ENCODE measurements at regions not wholly inside any gene's neighbourhood (a gene's known extent, or its start where the extent isn't known, plus 50 kb on each side); places are given as distances from the start of the nearest gene placed in this dataset.

GRCh38 chr7:68429411-68430117, 1168.7 kb upstream of the AUTS2 start:
- Mint-ChIP-seq H3K9me3 (peaks cover 65% of the 10 kb centered on the region), H3K27me3 (ENCODE audit: low read depth) (no peaks in the 10 kb centered on the region), H3K4me1 (ENCODE audit: low read depth) (no peaks in the 10 kb centered on the region), H3K27ac (no peak overlapping the region), H3K4me3 (no peak overlapping the region), H3K36me3 (ENCODE audit: low read depth) (peaks cover 2% of the 10 kb centered on the region)
- DNase-seq (ENCODE audit: low spot score): no peak

- peaks cover 62% of the 10 kb centered on the region for H3K9me3 Mint-ChIP-seq
- no peaks in the 10 kb centered on the region for H3K4me1 Mint-ChIP-seq (ENCODE audit: low read depth)
- DNase-seq (ENCODE audit: low spot score): no peak
- H3K27me3 Mint-ChIP-seq (ENCODE audit: low read depth): no peaks in the 10 kb centered on the region
- no peak overlapping the region for H3K4me3 Mint-ChIP-seq
- H3K36me3 Mint-ChIP-seq (ENCODE audit: low read depth): no peaks in the 10 kb centered on the region
- H3K27ac Mint-ChIP-seq: no peak overlapping the region
Observed at GRCh38 chr7:68432585-68432984, 1165.7 kb upstream of the AUTS2 start.

- no peak overlapping the region for H3K4me3 Mint-ChIP-seq
- H3K27ac Mint-ChIP-seq: no peak overlapping the region
Observed at GRCh38 chr7:68433462-68434070, 1164.7 kb upstream of the AUTS2 start.

GRCh38 chr7:68434857-68435256, 1163.4 kb upstream of the AUTS2 start:
- no peaks in the 10 kb centered on the region for H3K27me3 Mint-ChIP-seq (ENCODE audit: low read depth)
- H3K27ac Mint-ChIP-seq: no peak overlapping the region
- H3K4me1 Mint-ChIP-seq (ENCODE audit: low read depth): no peaks in the 10 kb centered on the region
- H3K9me3 Mint-ChIP-seq: peaks cover 56% of the 10 kb centered on the region
- no peaks in the 10 kb centered on the region for H3K36me3 Mint-ChIP-seq (ENCODE audit: low read depth)
- H3K4me3 Mint-ChIP-seq: no peak overlapping the region
- no peak for DNase-seq (ENCODE audit: low spot score)

More at GRCh38 chr7:68433462-68434070, 1164.7 kb upstream of the AUTS2 start:
- H3K27me3 Mint-ChIP-seq (ENCODE audit: low read depth): no peaks in the 10 kb centered on the region
- H3K4me1 Mint-ChIP-seq (ENCODE audit: low read depth): no peaks in the 10 kb centered on the region
- H3K9me3 Mint-ChIP-seq: peaks cover 61% of the 10 kb centered on the region
- no peak for DNase-seq (ENCODE audit: low spot score)
- H3K36me3 Mint-ChIP-seq (ENCODE audit: low read depth): no peaks in the 10 kb centered on the region

DNA sequence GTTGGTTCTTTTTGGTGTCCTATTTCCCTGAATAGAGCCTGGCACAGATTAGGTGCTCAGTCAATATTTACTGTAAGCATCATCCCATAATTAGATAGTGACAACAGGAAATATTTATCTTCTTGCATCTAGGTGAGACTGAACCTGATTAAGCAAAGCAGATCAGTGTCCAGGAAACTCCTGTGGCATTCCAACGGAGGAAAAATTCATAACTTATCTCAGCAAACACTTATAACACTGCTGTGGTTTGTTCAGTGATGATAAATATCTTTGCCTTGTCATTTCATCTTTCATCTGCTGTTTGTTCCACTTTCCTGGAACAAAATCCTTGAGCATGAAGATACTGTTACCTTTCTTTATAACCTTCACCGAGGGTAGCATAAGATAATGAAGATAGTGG, 1160.3 kb upstream of the AUTS2 start:
- Mint-ChIP-seq H3K4me3 (no peak overlapping the region), H3K27ac (no peak overlapping the region), H3K9me3 (peaks cover 43% of the 10 kb centered on the region), H3K27me3 (ENCODE audit: low read depth) (no peaks in the 10 kb centered on the region), H3K4me1 (ENCODE audit: low read depth) (no peaks in the 10 kb centered on the region), H3K36me3 (ENCODE audit: low read depth) (no peaks in the 10 kb centered on the region)
- DNase-seq (ENCODE audit: low spot score): no peak

- Mint-ChIP-seq H3K27me3 (ENCODE audit: low read depth) (no peaks in the 10 kb centered on the region), H3K9me3 (peaks cover 42% of the 10 kb centered on the region), H3K4me1 (ENCODE audit: low read depth) (no peaks in the 10 kb centered on the region), H3K27ac (no peak overlapping the region), H3K4me3 (no peak overlapping the region), H3K36me3 (ENCODE audit: low read depth) (no peaks in the 10 kb centered on the region)
- DNase-seq (ENCODE audit: low spot score): no peak
Observed at GRCh38 chr7:68438811-68439210, 1159.5 kb upstream of the AUTS2 start.

GRCh38 chr7:68439897-68440296, 1158.4 kb upstream of the AUTS2 start:
- no peaks in the 10 kb centered on the region for H3K27me3 Mint-ChIP-seq (ENCODE audit: low read depth)
- H3K36me3 Mint-ChIP-seq (ENCODE audit: low read depth): no peaks in the 10 kb centered on the region
- DNase-seq (ENCODE audit: low spot score): no peak
- no peak overlapping the region for H3K27ac Mint-ChIP-seq
- H3K9me3 Mint-ChIP-seq: peaks cover 47% of the 10 kb centered on the region
- no peak overlapping the region for H3K4me3 Mint-ChIP-seq
- H3K4me1 Mint-ChIP-seq (ENCODE audit: low read depth): no peaks in the 10 kb centered on the region

GRCh38 chr7:68440866-68441265, 1157.4 kb upstream of the AUTS2 start:
- DNase-seq (ENCODE audit: low spot score): peak; percentile 3
- Mint-ChIP-seq H3K36me3 (ENCODE audit: low read depth) (no peaks in the 10 kb centered on the region), H3K4me3 (no peak overlapping the region), H3K27ac (no peak overlapping the region), H3K4me1 (ENCODE audit: low read depth) (no peaks in the 10 kb centered on the region), H3K9me3 (peaks cover 54% of the 10 kb centered on the region), H3K27me3 (ENCODE audit: low read depth) (no peaks in the 10 kb centered on the region)

GRCh38 chr7:68441645-68442044, 1156.6 kb upstream of the AUTS2 start:
- H3K27ac Mint-ChIP-seq: no peak overlapping the region
- H3K4me1 Mint-ChIP-seq (ENCODE audit: low read depth): no peaks in the 10 kb centered on the region
- no peak for DNase-seq (ENCODE audit: low spot score)
- no peaks in the 10 kb centered on the region for H3K36me3 Mint-ChIP-seq (ENCODE audit: low read depth)
- no peak overlapping the region for H3K4me3 Mint-ChIP-seq
- no peaks in the 10 kb centered on the region for H3K27me3 Mint-ChIP-seq (ENCODE audit: low read depth)
- peaks cover 57% of the 10 kb centered on the region for H3K9me3 Mint-ChIP-seq

GRCh38 chr7:68442931-68443631, 1155.2 kb upstream of the AUTS2 start:
- Mint-ChIP-seq H3K9me3 (peaks cover 52% of the 10 kb centered on the region), H3K27ac (no peak overlapping the region), H3K36me3 (ENCODE audit: low read depth) (no peaks in the 10 kb centered on the region), H3K4me3 (no peak overlapping the region), H3K4me1 (ENCODE audit: low read depth) (no peaks in the 10 kb centered on the region), H3K27me3 (ENCODE audit: low read depth) (no peaks in the 10 kb centered on the region)
- DNase-seq (ENCODE audit: low spot score): no peak

- Mint-ChIP-seq H3K4me1 (ENCODE audit: low read depth) (no peaks in the 10 kb centered on the region), H3K27me3 (ENCODE audit: low read depth) (no peaks in the 10 kb centered on the region), H3K27ac (no peak overlapping the region), H3K4me3 (no peak overlapping the region), H3K36me3 (ENCODE audit: low read depth) (no peaks in the 10 kb centered on the region), H3K9me3 (peaks cover 57% of the 10 kb centered on the region)
- no peak for DNase-seq (ENCODE audit: low spot score)
Observed at GRCh38 chr7:68444042-68444441, 1154.2 kb upstream of the AUTS2 start.

- Mint-ChIP-seq H3K4me3 (no peak overlapping the region), H3K27me3 (ENCODE audit: low read depth) (no peaks in the 10 kb centered on the region), H3K27ac (no peak overlapping the region), H3K4me1 (ENCODE audit: low read depth) (no peaks in the 10 kb centered on the region), H3K9me3 (peaks cover 65% of the 10 kb centered on the region), H3K36me3 (ENCODE audit: low read depth) (no peaks in the 10 kb centered on the region)
- no peak for DNase-seq (ENCODE audit: low spot score)
Observed at GRCh38 chr7:68444956-68445355, 1153.3 kb upstream of the AUTS2 start.

DNA sequence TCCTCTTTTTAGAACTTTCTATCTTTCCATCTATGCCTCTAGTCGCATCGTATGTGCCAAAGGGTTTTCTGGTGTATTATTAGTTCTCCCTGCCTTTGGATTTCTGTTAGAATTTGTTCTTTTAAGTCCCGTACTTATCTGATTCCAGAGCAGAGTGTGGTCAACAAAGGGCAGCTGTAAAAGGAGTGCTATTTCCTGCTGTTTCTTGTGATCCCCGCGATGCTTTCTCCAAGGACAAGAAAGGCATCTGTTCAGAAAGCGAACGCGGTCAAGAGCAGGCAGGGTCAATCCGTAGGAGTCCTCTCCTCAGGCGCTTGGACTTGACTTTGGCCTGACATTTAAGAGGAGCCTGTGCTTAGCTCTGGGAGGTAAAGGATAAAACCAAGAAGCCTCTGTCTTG, 1152.1 kb upstream of the AUTS2 start:
- no peaks in the 10 kb centered on the region for H3K36me3 Mint-ChIP-seq (ENCODE audit: low read depth)
- no peaks in the 10 kb centered on the region for H3K4me1 Mint-ChIP-seq (ENCODE audit: low read depth)
- peaks cover 69% of the 10 kb centered on the region for H3K9me3 Mint-ChIP-seq
- DNase-seq (ENCODE audit: low spot score): no peak
- no peak overlapping the region for H3K27ac Mint-ChIP-seq
- no peak overlapping the region for H3K4me3 Mint-ChIP-seq
- H3K27me3 Mint-ChIP-seq (ENCODE audit: low read depth): no peaks in the 10 kb centered on the region

GRCh38 chr7:68449099-68449498, 1149.2 kb upstream of the AUTS2 start:
- Mint-ChIP-seq H3K4me1 (ENCODE audit: low read depth) (no peaks in the 10 kb centered on the region), H3K36me3 (ENCODE audit: low read depth) (no peaks in the 10 kb centered on the region)

More at GRCh38 chr7:68449099-68449498, 1149.2 kb upstream of the AUTS2 start:
- no peak overlapping the region for H3K27ac Mint-ChIP-seq
- H3K9me3 Mint-ChIP-seq: peaks cover 67% of the 10 kb centered on the region
- DNase-seq (ENCODE audit: low spot score): no peak
- no peak overlapping the region for H3K4me3 Mint-ChIP-seq
- H3K27me3 Mint-ChIP-seq (ENCODE audit: low read depth): no peaks in the 10 kb centered on the region
